ENCODE measurements at regions not wholly inside any gene's neighbourhood (a gene's known extent, or its start where the extent isn't known, plus 50 kb on each side); places are given as distances from the start of the nearest gene placed in this dataset.

- no peak for TF ChIP-seq FOXK2 (IDR thresholded peaks at IDR 0.05)
- TF ChIP-seq CTBP1 (IDR thresholded peaks at IDR 0.05; ENCODE audit: borderline replicate concordance): no peak
- no peak for TF ChIP-seq ZNF384 (IDR thresholded peaks at IDR 0.05)
- TF ChIP-seq L3MBTL2 (conservative IDR thresholded peaks at IDR 0.05): no peak
- TF ChIP-seq BHLHE40 (IDR thresholded peaks at IDR 0.05; ENCODE audit: borderline replicate concordance): no peak
- no peak for TF ChIP-seq SUZ12 (IDR thresholded peaks at IDR 0.05)
- TF ChIP-seq TARDBP (IDR thresholded peaks at IDR 0.05): no peak
- no peak for TF ChIP-seq ARNT (IDR thresholded peaks at IDR 0.05)
- no peak for TF ChIP-seq SP1 (IDR thresholded peaks at IDR 0.05)
- TF ChIP-seq PKNOX1 (IDR thresholded peaks at IDR 0.05): no peak
- TF ChIP-seq FOXA1 (IDR thresholded peaks at IDR 0.05): no peak
Observed at GRCh38 chr7:63887031-63887430, 111.6 kb upstream of the ZNF722 start.

Data from HEK293T (cell line).